ENCODE measurements at regions not wholly inside any gene's neighbourhood (a gene's known extent, or its start where the extent isn't known, plus 50 kb on each side); places are given as distances from the start of the nearest gene placed in this dataset.

GRCh38 chr11:92739491-92739890 is 230.0 kb upstream of the MTNR1B start:
- Histone ChIP-seq H3K36me3 (no peaks in the 10 kb centered on the region), H3K27me3 (ENCODE audit: low read depth) (no peaks in the 10 kb centered on the region), H3K4me1 (no peaks in the 10 kb centered on the region), H3K4me3 (no peak overlapping the region), H3K27ac (replicated peaks) (no peak overlapping the region), H3K9me3 (replicated peaks) (no peaks in the 10 kb centered on the region)
- DNase-seq: no peak
- intact Hi-C loops (cut with micrococcal nuclease): no loop called here
- TF ChIP-seq CTCF (IDR thresholded peaks at IDR 0.05; ENCODE audit: borderline replicate concordance): no peak

GRCh38 chr11:92740276-92740675 is 229.2 kb upstream of the MTNR1B start:
- Histone ChIP-seq H3K36me3 (no peaks in the 10 kb centered on the region), H3K27me3 (ENCODE audit: low read depth) (no peaks in the 10 kb centered on the region), H3K27ac (replicated peaks) (no peak overlapping the region), H3K4me3 (no peak overlapping the region), H3K9me3 (replicated peaks) (no peaks in the 10 kb centered on the region), H3K4me1 (no peaks in the 10 kb centered on the region)
- DNase-seq: no peak
- intact Hi-C loops (cut with micrococcal nuclease): no loop called here
- TF ChIP-seq CTCF (IDR thresholded peaks at IDR 0.05; ENCODE audit: borderline replicate concordance): no peak

- no peaks in the 10 kb centered on the region for H3K9me3 ChIP-seq (replicated peaks)
- no peaks in the 10 kb centered on the region for H3K36me3 ChIP-seq
- intact Hi-C loops (cut with micrococcal nuclease): no loop called here
- H3K4me1 ChIP-seq: no peaks in the 10 kb centered on the region
- no peaks in the 10 kb centered on the region for H3K27me3 ChIP-seq (ENCODE audit: low read depth)
- no peak for DNase-seq
- H3K4me3 ChIP-seq: no peak overlapping the region
- TF ChIP-seq CTCF (IDR thresholded peaks at IDR 0.05; ENCODE audit: borderline replicate concordance): no peak
- no peak overlapping the region for H3K27ac ChIP-seq (replicated peaks)
These were observed 224.4 kb upstream of the MTNR1B start for GRCh38 chr11:92744929-92745585.

GRCh38 chr11:92750794-92751193 is 218.7 kb upstream of the MTNR1B start:
- no peak for DNase-seq
- H3K36me3 ChIP-seq: no peaks in the 10 kb centered on the region
- TF ChIP-seq CTCF (IDR thresholded peaks at IDR 0.05; ENCODE audit: borderline replicate concordance): no peak
- no peaks in the 10 kb centered on the region for H3K4me1 ChIP-seq
- H3K27ac ChIP-seq (replicated peaks): no peak overlapping the region
- H3K4me3 ChIP-seq: no peak overlapping the region
- H3K9me3 ChIP-seq (replicated peaks): no peaks in the 10 kb centered on the region
- intact Hi-C loops (cut with micrococcal nuclease): no loop called here
- H3K27me3 ChIP-seq (ENCODE audit: low read depth): peaks cover 4% of the 10 kb centered on the region

GRCh38 chr11:92751594-92751993 is 217.9 kb upstream of the MTNR1B start:
- Histone ChIP-seq H3K27me3 (ENCODE audit: low read depth) (peaks cover 4% of the 10 kb centered on the region), H3K36me3 (no peaks in the 10 kb centered on the region), H3K27ac (replicated peaks) (no peak overlapping the region), H3K9me3 (replicated peaks) (no peaks in the 10 kb centered on the region), H3K4me3 (no peak overlapping the region), H3K4me1 (no peaks in the 10 kb centered on the region)
- intact Hi-C loops (cut with micrococcal nuclease): no loop called here
- no peak for DNase-seq
- no peak for TF ChIP-seq CTCF (IDR thresholded peaks at IDR 0.05; ENCODE audit: borderline replicate concordance)

Data from left ventricle myocardium inferior (tissue), 1 donor.